ENCODE measurements at regions not wholly inside any gene's neighbourhood (a gene's known extent, or its start where the extent isn't known, plus 50 kb on each side); places are given as distances from the start of the nearest gene placed in this dataset.

DNA sequence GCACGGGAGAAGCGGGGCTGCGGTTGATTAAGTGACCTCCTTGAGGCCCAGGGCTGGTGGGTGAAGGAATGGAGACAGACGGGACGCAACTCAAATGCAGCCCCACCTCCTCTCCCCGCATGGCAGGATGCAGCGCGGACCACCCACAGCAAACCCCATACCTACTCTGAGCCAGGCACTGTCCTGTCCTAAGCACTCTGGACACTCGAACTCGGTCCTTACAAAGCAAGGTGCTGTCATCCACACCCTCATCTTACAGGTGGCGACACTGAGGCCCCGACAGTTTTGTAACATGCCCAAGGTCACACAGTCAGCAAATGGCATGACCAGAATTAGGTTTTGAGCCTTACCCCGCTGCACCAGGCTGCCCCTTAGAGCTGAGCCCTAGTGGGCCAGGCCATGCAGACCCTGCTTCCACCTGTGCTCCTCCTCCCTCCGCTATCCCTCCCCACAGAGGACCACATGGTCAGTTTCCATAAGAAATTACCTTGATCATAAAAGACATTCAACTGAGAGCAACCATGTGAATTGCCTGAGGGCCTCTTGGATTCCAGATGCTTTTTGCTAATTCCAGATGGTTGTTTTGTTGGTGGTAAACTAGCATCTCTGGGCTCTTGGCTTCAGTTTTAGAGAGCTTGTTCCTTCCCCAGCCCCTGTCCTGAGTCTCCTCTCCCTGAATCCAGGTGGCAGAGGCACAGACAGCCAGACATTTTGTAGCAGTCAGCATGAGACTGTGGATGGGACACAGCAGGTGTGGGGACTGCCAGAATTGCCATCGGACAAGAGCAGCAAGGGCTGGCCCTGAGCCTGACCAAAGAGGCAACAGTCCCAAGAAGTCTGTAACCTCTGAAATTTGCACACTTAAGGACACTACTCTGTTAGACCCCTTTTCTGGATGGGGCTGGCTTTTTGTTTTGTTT is 171.9 kb upstream of the PMEPA1 start:
- DNase-seq (ENCODE audit: low read depth in 4 of 4, low spot score in 1 of 4) = no peak

DNA sequence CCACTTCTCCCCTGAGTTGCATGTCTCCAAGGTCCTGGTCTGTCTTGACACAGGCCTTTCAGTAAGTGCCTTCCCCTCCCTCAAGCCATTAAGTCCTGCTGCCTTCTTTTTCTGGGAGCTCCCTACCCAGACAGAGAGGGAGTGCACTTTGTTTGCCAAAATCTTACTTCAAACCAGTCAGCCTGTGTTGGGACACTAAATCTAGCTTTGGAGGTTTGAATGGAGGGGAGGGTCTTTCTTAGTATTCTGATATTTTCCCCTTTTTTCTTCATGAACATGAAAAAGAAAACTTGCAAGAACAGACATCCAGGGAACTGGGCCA is 170.7 kb upstream of the PMEPA1 start:
- DNase-seq (ENCODE audit: low read depth in 4 of 4, low spot score in 1 of 4) = no peak

DNA sequence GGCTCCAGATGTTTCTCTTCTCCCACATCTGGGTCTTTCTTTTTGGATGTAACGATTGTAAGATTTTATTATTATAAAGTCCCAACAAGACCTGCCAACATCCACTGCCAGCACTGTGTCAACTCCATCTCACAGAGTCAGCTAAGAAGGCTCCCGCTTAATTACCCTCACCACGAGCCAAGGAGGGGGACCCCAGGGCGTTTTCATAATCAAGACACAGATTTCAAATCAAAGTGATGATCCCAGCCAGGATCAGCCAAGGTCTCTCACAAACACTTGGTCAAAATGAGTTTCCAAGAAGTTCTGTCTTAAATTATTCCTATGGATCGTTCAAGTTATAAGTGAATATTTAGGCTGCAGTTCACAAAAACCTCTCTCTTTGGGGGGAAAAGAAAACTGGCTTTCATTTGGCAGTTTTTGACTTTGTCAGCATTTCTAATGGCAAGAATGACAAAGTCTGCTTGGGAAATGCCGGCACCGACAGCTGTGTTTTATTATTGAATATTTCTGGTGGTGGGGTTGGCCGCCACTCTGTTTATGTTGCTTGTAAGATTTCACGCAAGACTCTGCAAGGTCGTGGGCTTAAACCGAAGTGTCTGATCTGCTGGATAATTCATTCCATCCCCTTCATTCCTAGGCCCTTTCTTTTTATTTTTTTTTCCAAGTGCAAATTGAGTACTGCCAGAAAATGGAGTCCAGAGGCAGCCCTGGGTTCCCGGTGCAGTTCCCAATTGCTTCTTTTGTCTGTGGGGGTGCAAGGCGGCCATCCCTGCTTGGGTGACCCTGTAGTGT is 170.2 kb upstream of the PMEPA1 start:
- no peak for DNase-seq (ENCODE audit: low read depth in 4 of 4, low spot score in 1 of 4)

DNA sequence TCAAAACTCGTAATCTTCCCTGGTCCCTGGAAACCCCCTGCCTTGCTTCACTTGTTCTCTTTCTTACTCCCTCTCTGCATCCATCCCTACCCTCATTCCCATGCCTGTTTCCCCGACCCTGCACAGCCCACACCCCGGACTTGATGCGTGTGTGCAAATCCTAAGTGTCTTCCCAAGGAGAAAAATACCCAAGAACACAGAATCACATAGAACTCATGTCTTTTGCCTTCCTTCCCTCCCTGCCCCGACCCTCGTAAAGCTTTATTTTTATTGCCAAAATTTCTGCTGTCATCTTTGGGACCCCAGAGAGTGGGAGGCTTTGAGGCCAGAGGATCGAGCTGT is 169.6 kb upstream of the PMEPA1 start:
- DNase-seq (ENCODE audit: low read depth in 4 of 4, low spot score in 1 of 4) = no peak

DNA sequence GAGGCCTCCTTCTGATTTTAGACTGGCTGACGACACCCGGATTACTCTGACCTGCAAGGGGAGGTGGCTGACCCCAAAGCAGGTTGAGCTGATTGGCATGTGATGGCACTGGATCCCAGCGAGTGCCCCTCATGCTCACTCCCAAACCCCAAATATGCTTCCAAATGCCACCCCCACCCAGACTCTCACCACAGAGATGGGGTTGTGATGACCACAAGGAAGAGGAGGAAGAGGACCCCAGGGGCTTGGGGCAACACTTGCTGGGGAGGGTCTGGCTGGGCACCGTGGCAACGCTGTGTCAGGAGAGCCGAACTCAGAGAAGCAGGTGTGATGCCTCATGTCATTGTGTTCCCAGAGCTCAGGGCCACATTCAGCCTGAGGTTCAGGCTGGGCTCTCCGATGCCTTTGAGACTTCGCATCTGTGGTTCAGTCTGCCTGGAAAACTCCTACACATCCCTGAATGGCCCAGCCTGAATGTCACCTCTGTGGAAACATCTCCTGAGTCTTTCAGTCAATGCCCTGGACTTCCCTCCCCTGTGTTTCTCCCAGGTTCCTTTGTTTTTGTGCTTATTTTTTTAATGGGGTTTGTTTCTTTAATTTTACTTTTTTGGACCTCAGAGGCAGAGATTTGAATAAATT is 169.1 kb upstream of the PMEPA1 start:
- DNase-seq (ENCODE audit: low read depth in 4 of 4, low spot score in 1 of 4) = no peak

DNA sequence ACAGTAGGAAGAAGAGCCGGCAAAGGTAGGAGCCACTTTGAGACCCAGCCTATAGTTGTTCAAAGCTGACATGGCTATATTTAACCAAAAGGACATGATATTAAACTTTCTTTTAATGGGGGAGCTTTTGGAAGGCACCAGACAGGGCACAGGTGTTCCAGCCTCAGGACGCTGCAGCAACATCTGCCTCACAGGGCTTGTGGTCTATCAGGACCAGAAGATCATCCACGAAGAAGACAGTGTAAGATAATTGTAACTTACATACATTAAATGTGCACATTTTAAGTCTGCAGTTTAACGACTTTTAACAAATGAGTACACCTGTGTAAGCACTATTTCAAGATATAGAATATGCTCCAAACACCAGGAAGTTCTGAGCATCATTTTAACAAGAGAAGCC is 168.2 kb upstream of the PMEPA1 start:
- no peak for DNase-seq (ENCODE audit: low read depth in 4 of 4, low spot score in 1 of 4)

DNA sequence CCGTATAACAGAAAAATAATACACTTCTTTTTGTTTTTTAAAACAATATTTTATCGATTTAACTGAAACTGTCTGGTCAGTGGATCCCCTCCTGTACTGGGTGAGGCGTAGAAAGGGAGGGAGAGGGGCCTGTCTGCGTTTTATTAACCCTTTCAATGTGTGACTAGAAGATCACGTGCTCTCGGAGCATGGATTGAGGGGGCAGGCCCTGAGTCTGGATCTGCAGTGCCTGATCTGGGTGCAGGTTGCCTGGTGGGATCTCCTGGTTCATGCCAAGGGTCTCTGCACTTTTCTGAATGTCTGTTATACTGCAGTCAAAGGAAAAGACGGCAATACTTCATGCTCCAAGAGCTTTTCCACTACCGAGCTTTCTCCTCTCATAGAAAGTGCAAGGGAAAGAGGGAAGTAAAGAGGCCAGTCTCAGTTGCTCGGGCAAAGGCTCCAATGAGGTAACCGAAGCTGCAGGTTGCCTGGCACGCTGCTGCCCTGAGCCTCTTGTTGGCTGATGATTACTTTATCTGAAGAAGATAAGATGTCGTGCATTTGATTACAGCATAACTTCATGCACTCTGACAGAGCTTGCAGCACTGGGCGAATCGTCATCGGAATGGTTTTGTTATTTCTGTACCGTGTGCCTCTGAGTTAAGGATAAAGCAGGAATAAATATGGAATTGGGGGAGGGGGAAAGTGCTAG is 167.5 kb upstream of the PMEPA1 start:
- no peak for DNase-seq (ENCODE audit: low read depth in 4 of 4, low spot score in 1 of 4)

DNA sequence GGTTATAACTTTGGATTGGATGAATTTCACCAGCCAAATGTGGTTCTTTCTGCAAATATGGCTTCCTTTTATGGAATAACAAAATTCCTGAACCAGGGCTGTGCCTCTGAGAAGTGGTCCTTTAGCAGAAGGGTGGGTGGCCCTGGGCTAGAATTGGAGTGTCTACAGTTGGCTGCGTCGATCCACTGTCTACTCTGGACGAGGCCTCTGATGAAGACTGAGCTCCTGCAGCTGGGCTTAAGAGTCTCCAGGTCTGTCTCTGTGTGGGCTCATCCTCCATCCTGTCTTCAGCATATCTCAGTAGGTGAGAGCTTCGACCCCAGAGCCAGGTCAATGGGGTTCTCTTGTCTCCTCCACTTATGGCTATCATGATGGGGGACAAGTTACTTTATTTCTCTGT is 166.3 kb upstream of the PMEPA1 start:
- no peak for DNase-seq (ENCODE audit: low read depth in 4 of 4, low spot score in 1 of 4)

DNA sequence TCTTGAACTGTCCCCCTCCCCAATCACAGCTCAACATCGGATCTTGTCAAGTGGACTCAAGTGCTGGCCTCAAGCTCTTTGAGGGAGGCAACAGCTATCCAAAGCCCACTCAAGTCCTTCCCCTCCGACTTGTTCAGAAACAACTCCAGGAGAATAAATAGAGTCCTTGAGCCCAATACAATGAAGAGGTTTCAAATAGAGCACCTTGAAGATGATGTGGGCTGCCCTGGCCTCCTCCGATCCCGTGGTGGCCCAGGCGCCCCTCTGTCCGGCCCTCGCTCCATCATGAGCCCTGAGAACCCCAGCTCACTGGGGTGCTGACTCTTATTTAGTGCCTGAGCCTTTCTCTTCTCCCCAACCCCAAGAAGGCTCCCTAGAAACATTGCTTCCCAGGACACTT is 164.3 kb upstream of the PMEPA1 start:
- DNase-seq (ENCODE audit: low read depth in 4 of 4, low spot score in 1 of 4) = no peak

DNA sequence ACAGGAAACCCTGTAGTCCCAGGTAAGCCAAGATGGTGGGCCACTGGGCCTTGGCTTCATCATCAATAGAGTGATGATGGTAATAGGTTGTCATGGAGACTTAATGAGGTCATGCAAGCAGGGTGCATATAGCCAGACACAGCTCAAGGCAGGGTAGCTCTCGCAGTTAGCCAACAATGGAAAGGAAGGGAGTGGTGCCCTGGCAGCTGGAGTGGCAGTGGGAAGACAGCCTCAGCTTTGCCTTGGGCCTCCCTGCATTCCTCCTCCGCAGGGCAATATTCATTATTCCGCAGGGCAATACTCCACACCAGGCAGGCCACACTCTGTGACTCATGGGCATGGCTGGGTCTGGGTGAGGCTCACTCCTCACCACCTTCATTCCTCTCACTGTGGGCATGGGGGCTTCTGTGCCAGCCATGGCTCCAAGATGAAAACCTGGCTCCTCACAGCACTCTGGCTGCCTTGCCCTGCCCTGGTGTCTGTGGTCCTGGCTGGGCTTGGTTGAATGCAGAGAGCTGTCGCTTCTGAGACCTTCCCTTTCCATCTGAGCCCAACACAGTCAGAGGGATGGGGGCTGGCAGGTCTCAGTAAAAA is 163.1 kb upstream of the PMEPA1 start:
- DNase-seq (ENCODE audit: low read depth in 4 of 4, low spot score in 1 of 4) = no peak

DNA sequence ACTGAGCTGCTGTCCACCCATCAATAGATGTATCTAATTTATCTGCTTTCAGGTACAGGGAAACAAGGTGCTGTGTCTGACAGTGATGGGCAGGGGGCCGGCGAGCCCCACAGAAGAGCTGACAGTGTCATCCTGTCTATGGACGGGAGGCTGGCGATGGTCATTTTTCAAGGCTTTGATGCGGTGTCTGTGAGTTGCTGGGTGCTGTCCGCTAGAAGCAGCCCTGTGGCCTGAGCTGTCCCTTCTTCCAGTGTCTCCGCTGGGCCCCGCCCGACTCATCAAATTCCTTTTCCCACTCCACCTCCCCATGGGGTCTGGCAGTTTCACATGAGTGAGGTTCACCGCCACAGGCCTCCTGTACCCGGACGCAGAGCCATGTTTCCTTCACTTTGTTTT is 161.4 kb upstream of the PMEPA1 start:
- DNase-seq (ENCODE audit: low read depth in 4 of 4, low spot score in 1 of 4) = no peak

DNA sequence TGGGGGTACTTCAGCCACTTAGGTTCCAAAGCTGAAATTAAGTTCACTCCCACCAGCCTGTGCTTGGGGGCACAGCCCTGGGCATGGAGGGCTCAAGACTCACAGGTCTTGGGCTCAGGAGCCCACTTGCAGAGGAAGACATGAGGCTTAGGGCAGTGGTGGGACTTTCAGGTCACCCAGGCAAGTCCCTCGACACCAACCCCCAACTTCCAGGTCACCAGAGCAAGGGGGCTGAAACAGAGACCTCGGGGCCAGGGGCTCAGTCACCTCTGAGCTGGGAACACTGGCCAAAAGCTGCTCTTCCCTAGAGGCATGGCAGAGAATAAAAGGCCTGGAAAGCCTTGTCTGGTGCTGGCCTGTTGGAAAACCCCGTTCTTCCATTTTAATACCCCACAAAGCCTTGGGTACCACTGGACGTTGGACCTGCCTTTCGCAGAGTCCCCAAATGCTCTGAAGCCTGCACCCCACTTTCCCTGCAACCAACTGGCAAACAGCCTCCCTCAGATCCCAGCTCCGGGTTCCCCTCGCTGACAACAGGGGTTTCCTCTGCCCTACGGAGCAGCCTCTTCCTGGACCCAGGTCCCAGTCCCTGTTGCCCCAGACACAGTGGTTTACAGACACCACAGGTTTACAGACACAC is 160.9 kb upstream of the PMEPA1 start:
- DNase-seq (ENCODE audit: low read depth in 4 of 4, low spot score in 1 of 4) = no peak

DNA sequence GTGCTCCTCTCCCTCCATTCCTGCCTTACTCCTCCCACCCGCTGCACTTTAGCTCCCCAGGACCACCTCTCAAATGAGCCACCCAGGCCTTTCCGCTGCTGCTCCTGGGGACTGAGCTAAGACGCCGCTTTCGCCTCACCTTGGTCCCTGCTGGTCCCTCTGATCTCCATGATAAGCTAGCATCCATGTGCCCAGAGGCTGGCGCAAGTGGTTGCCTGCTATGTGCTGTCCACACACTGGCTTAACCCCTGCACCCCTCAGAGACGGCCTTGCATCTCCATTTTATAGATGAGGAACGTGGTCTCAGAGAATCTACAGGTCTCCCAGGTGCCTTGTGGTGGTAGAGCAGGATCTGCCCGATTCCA is 160.1 kb upstream of the PMEPA1 start:
- DNase-seq (ENCODE audit: low read depth in 4 of 4, low spot score in 1 of 4) = no peak

DNA sequence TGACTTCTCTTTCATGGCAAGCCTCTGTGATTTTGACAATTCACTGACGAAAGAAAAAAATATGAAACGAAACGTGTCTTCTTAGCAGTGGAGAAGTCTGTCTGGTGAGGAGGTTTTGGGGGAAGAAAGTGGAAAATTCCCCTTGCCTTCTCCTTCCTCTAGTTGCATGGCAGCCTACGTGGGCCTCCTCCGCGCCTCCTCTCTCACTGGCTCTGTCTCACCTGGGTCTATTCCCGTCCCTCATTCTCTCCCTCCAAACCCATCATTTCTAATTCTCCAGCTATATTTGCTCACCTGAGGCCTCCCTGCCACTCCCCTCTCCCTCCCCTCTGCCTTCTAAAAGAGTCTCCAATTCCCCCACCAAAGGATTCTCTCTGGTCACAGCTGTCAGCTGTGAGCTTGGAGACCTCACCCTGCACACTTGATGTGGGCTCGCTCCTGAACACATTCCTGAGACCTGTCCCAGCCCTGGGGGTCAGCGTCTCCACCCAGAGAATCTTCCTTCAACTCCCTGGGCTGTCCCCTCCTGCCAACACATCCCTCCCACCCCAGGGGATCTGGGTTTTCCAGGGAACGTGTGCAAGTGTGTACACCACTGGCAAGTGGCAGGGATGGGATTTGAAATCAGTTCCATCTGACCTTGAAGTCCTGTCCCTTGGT is 159.6 kb upstream of the PMEPA1 start:
- no peak for DNase-seq (ENCODE audit: low read depth in 4 of 4, low spot score in 1 of 4)

DNA sequence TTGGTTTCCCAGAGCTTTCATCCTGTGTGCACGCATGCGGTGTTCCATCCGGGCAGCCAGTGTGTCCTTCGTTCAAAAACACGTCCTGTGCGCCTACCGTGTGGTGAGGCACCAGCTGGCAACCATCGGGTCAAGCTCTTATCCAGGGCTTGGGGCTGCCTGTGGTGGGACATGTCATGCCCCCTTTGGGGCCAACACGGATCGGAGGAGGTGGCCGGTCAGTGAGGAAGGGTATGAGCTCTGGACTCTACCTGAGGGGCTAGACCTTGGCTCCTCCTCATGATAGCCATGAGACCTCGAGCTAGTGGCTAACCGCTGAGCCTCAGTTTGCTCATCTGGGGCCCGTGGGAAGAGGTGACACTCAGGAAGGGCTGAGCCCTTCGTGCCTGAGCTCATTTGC is 158.5 kb upstream of the PMEPA1 start:
- DNase-seq (ENCODE audit: low read depth in 4 of 4, low spot score in 1 of 4) = no peak

DNA sequence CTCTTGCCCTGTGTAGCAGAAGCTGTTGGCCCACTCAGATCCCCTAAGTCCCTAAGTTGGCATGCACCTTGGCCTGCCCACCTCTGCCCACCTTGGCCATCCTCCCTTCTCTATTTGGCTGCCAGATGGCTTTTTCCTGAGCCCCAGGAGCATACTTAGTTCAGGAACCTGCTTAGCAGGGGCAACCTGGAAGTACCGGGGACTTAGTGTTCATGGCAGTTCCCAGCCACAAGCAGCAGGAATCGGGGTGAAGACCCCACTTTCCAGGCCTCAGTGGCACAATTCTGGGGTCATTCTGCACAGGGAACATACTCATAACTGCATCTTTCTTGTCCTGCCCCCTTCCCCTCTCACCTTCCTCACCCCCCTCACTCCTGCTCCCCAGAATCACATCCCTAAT is 158.0 kb upstream of the PMEPA1 start:
- no peak for DNase-seq (ENCODE audit: low read depth in 4 of 4, low spot score in 1 of 4)

DNA sequence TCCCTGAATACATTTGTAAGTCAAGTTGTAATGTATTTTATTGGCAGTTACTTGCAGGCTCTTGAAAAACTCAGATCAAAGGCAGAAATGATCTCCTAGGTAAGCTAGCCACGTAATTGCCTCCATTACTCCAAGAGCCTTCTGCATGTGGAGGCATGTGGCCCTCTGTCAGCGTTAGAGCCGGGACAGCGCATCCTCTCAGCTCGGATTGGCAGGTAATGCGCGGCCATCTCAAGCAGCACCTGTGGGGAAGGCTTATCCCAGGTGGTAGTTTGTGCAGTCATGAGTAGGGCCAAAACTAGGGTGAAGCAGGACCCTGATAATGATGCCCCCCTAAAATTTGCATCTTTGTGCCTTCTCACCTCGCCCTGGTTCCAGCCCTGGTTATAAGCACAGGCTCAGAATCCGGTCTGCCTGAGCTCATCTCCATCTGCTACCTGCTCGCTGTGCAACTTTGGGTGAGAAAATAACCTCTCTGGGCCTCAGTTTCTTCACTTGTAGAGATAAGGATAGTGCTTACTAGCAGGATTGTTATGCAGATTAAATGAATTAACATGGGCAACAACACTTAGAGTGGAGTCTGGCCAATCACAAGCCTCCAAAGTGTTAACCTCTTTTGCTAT is 157.5 kb upstream of the PMEPA1 start:
- DNase-seq (ENCODE audit: low read depth in 4 of 4, low spot score in 1 of 4) = no peak

DNA sequence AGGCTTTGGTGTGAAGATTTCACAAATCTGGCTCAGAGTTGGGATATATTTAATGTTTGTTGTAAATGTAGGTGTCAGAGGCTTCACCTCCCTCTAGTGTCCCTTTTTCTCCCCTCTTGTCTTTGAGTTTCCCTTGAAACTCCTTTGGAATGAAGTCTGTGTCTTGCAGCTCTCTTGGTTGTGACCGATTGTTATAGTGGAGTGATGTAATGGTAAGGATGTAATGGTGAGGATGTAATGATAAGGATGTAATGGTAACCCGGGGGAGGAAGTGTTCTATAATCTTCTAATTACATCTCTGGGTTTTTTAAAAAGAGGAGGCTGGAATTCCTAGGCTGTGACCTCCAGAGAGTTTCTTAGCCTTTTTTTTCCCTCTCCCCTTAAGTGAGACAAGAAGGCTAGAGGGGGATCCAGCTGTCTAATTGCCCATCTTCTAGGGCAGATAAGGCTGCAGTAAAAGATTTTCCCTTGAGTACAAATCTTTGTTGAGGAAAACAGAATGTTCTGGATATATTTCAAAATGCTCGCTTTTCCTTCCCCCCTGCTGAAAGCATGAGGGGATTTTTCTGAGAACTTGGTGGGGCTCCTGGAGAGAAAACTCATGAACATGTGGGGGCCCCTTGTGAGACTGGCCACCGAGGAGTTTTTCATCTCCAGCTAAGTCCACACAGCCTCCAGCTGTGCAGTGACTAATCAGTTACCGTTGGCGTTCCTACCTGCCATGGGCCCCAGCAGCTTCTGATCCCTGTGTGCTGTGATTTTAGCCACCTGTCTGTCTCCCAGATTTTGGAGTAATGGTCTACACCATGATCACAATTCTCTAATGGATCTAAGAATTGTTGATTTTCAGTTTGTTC is 156.7 kb upstream of the PMEPA1 start:
- no peak for DNase-seq (ENCODE audit: low read depth in 4 of 4, low spot score in 1 of 4)

DNA sequence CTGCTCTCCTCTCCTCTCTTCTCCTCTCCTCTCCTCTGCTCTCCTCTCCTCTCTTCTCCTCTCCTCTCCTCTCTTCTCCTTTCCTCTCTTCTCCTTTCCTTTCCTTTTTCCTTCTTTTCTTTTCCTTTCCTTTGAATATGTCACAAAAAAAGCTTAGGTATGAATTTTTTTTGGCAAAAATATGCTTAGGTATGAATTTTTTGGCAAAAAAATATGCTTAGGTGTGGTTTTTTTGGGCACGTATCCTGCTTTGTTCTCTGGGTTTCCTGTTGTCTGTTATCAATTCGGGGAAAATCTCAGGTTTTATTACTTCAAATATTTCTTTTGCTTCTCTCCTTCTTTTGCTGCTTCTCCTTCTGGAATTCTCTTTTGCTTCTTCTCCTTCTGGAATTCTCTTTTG is 155.5 kb upstream of the PMEPA1 start:
- DNase-seq (ENCODE audit: low read depth in 4 of 4, low spot score in 1 of 4) = no peak

All from stimulated activated CD4-positive, alpha-beta T cell treated with anti-CD3 and anti-CD28 coated beads, Interleukin-1b, Interleukin-23, amount 100 ng/mL, for 24 hours (primary cell).